Fibroblast of lung (primary cell): ENCODE measurements at regions not wholly inside any gene's neighbourhood (a gene's known extent, or its start where the extent isn't known, plus 50 kb on each side); places are given as distances from the start of the nearest gene placed in this dataset.
A peak's percentile ranks its signal among the peaks of the same experiment; 100 is the strongest.

Experiments
- DNase-seq, 2 donors: peaks; one replicate each; pipeline versions ENCODE4 v3.0.0 to v3.0.0-alpha.2; 2010; ENCODE audit warnings: low read depth in 2 of 2
- H2AFZ ChIP-seq: 2 replicates; pipeline ENCODE4 v1.5.1; 2012; ENCODE audit warnings: low read length, control low read depth, inconsistent platforms
- H3K27ac ChIP-seq: 2 replicates; pipeline ENCODE4 v1.5.1; 2011; ENCODE audit warnings: low read length, control low read depth; ENCODE audit not compliant: insufficient read depth
- H3K27me3 ChIP-seq: 2 replicates; pipeline ENCODE4 v1.5.1; 2011; ENCODE audit warnings: mild to moderate bottlenecking, low read length; ENCODE audit not compliant: control insufficient read depth, insufficient read depth
- H3K36me3 ChIP-seq: 2 replicates; pipeline ENCODE4 v1.5.1; 2011; ENCODE audit warnings: low read length; ENCODE audit not compliant: control insufficient read depth, insufficient read depth
- H3K4me1 ChIP-seq: 2 replicates; pipeline ENCODE4 v1.5.1; 2011; ENCODE audit warnings: low read length; ENCODE audit not compliant: control insufficient read depth, insufficient read depth; ENCODE audit errors: extremely low read depth
- H3K4me2 ChIP-seq: 2 replicates; pipeline ENCODE4 v1.5.1; 2011; ENCODE audit warnings: low read length, control low read depth; ENCODE audit not compliant: insufficient read depth; ENCODE audit errors: extremely low read depth
- H3K4me3 ChIP-seq, 4 experiments: fragments of 200-600 bp in 1 of 4; sonication (generic) in 1 of 4; replicated peaks in 1 of 4; 2 replicates each; pipeline ENCODE4 v1.5.1; 2011 to 2016; ENCODE audit warnings: low read length in 4 of 4, low read depth in 3 of 4, mild to moderate bottlenecking in 3 of 4, control low read depth in 2 of 4, inconsistent platforms in 1 of 4, mixed read lengths in 1 of 4; ENCODE audit not compliant: insufficient read depth in 1 of 4; ENCODE audit errors: control extremely low read depth in 1 of 4
- H3K79me2 ChIP-seq: 2 replicates; pipeline ENCODE4 v1.5.1; 2012; ENCODE audit warnings: mild to moderate bottlenecking, low read length, inconsistent platforms; ENCODE audit not compliant: control insufficient read depth, insufficient read depth
- H3K9ac ChIP-seq: 2 replicates; pipeline ENCODE4 v1.5.1; 2011; ENCODE audit warnings: mild to moderate bottlenecking, low read length, control low read depth; ENCODE audit not compliant: insufficient read depth
- H3K9me3 ChIP-seq: 2 replicates; pipeline ENCODE4 v1.5.1; 2012; ENCODE audit warnings: low read depth, low read length; ENCODE audit not compliant: control insufficient read depth, insufficient read depth
- H4K20me1 ChIP-seq: 2 replicates; pipeline ENCODE4 v1.5.1; 2011; ENCODE audit warnings: low read length; ENCODE audit not compliant: control insufficient read depth, insufficient read depth; ENCODE audit errors: extremely low read depth
- CTCF ChIP-seq, 2 donors: IDR thresholded peaks in 1 of 2; conservative IDR thresholded peaks in 1 of 2; 1 replicate in 1 of 2; 2 replicates in 1 of 2; pipeline ENCODE4 v1.5.1; 2011 to 2012; ENCODE audit warnings: low read length in 2 of 2, control low read depth in 1 of 2, inconsistent platforms in 1 of 2, low read depth in 1 of 2, mild to moderate bottlenecking in 1 of 2
- EZH2 ChIP-seq: IDR thresholded peaks from 2 replicates; pipeline ENCODE4 v1.5.1; 2012; ENCODE audit warnings: low read length, control low read depth, mild to moderate bottlenecking; ENCODE audit errors: missing control alignments

- DNase-seq, result no peak
- peaks cover 19% of the 10 kb centered on the region for H3K4me1 ChIP-seq
- no peaks in the 10 kb centered on the region for H3K79me2 ChIP-seq
- H3K9me3 ChIP-seq, result no peaks in the 10 kb centered on the region
- no peaks in the 10 kb centered on the region for H3K36me3 ChIP-seq
- H2AFZ ChIP-seq, result no peak overlapping the region
- H3K4me2 ChIP-seq, result no peak overlapping the region
- H3K27me3 ChIP-seq, result no peaks in the 10 kb centered on the region
- H3K4me3 ChIP-seq, result no peak overlapping the region
- H3K9ac ChIP-seq, result no peak overlapping the region
- H4K20me1 ChIP-seq, result no peaks in the 10 kb centered on the region
- H3K27ac ChIP-seq, result peak overlapping the region; percentile 65
- TF ChIP-seq EZH2 (no peak), CTCF (conservative IDR thresholded peaks at IDR 0.05 in 1 of 2, IDR thresholded peaks at IDR 0.05 in 1 of 2; ENCODE audit: low read depth in 1 of 2, low read length in 2 of 2) (no peak)
Measured at GRCh38 chr2:12168354-12168753, 421.9 kb downstream of the LPIN1 start.

- H3K4me2 ChIP-seq, result peak overlapping the region; percentile 33
- no peaks in the 10 kb centered on the region for H3K79me2 ChIP-seq
- H3K27ac ChIP-seq, result peak overlapping the region; percentile 65
- H2AFZ ChIP-seq, result no peak overlapping the region
- H3K36me3 ChIP-seq, result no peaks in the 10 kb centered on the region
- peak; percentile 93 to 97 for DNase-seq
- H3K4me1 ChIP-seq, result peaks cover 19% of the 10 kb centered on the region
- no peaks in the 10 kb centered on the region for H4K20me1 ChIP-seq
- H3K9me3 ChIP-seq, result no peaks in the 10 kb centered on the region
- TF ChIP-seq EZH2 (no peak), CTCF (conservative IDR thresholded peaks at IDR 0.05 in 1 of 2, IDR thresholded peaks at IDR 0.05 in 1 of 2; ENCODE audit: low read depth in 1 of 2, low read length in 2 of 2) (no peak)
- no peak overlapping the region for H3K4me3 ChIP-seq
- H3K9ac ChIP-seq, result no peak overlapping the region
- H3K27me3 ChIP-seq, result no peaks in the 10 kb centered on the region
Measured at GRCh38 chr2:12168791-12169388, 422.5 kb downstream of the LPIN1 start.

- Histone ChIP-seq H3K9me3 (no peaks in the 10 kb centered on the region), H3K27me3 (no peaks in the 10 kb centered on the region), H2AFZ (no peak overlapping the region), H3K9ac (no peak overlapping the region), H3K27ac (peak overlapping the region; percentile 65), H3K4me1 (peaks cover 19% of the 10 kb centered on the region), H3K79me2 (no peaks in the 10 kb centered on the region), H3K4me2 (no peak overlapping the region), H3K36me3 (no peaks in the 10 kb centered on the region), H3K4me3 (no peak overlapping the region), H4K20me1 (no peaks in the 10 kb centered on the region)
- no peak for TF ChIP-seq EZH2
- TF ChIP-seq CTCF (conservative IDR thresholded peaks at IDR 0.05 in 1 of 2, IDR thresholded peaks at IDR 0.05 in 1 of 2; ENCODE audit: low read depth in 1 of 2, low read length in 2 of 2), result no peak
- peak; percentile 76 to 94 for DNase-seq
Measured at GRCh38 chr2:12169721-12170120, 423.3 kb downstream of the LPIN1 start.
